Liver (tissue), 8 donors: ENCODE measurements at regions not wholly inside any gene's neighbourhood (a gene's known extent, or its start where the extent isn't known, plus 50 kb on each side); places are given as distances from the start of the nearest gene placed in this dataset.

Experiments used
- DNase-seq: peaks from one replicate; pipeline ENCODE4 v3.0.0-alpha.2; 2017; ENCODE audit warnings: low spot score
- H3K27ac ChIP-seq, 2 donors: one replicate each; pipeline ENCODE4 v1.7.0; 2013; ENCODE audit warnings: inconsistent platforms in 2 of 2, low read length in 2 of 2, control low read depth in 1 of 2, low read depth in 1 of 2, mild to moderate bottlenecking in 1 of 2
- H3K27me3 ChIP-seq, 4 donors: one replicate each; pipeline versions ENCODE4 v1.6.1 to v1.7.0; 2013; ENCODE audit warnings: low read length in 3 of 4, inconsistent platforms in 1 of 4, mild to moderate bottlenecking in 1 of 4, moderate library complexity in 1 of 4; ENCODE audit not compliant: control insufficient read depth in 4 of 4, insufficient read depth in 4 of 4
- H3K36me3 ChIP-seq, 4 donors: one replicate each; pipeline versions ENCODE4 v1.6.1 to v1.7.0; 2013; ENCODE audit warnings: low read length in 3 of 4, mild to moderate bottlenecking in 3 of 4, low read depth in 1 of 4, moderate library complexity in 1 of 4; ENCODE audit not compliant: control insufficient read depth in 4 of 4, insufficient read depth in 3 of 4
- H3K4me1 ChIP-seq, 4 donors: one replicate each; pipeline versions ENCODE4 v1.6.1 to v1.7.0; 2013; ENCODE audit warnings: low read length in 3 of 4, mild to moderate bottlenecking in 3 of 4, moderate library complexity in 1 of 4; ENCODE audit not compliant: control insufficient read depth in 4 of 4, insufficient read depth in 4 of 4
- H3K4me3 ChIP-seq, 3 donors: one replicate each; pipeline versions ENCODE4 v1.6.1 to v1.7.0; 2013; ENCODE audit warnings: low read length in 3 of 3, control low read depth in 1 of 3, low read depth in 1 of 3, mild to moderate bottlenecking in 1 of 3
- H3K9ac ChIP-seq, 2 donors: one replicate each; pipeline ENCODE4 v1.7.0; 2013; ENCODE audit warnings: low read length in 2 of 2, mild to moderate bottlenecking in 2 of 2, moderate library complexity in 2 of 2, control low read depth in 1 of 2, low read depth in 1 of 2
- H3K9me3 ChIP-seq, 4 donors: one replicate each; pipeline versions ENCODE4 v1.6.1 to v1.7.0; 2013; ENCODE audit warnings: low read length in 3 of 4; ENCODE audit not compliant: control insufficient read depth in 4 of 4
- CTCF ChIP-seq: fragments of 150-350 bp; IDR thresholded peaks from 2 replicates; pipeline ENCODE4 v1.5.1; 2017; ENCODE audit warnings: improper control_type of control experiment, low read depth, low read length; ENCODE audit not compliant: missing input control
- EGR1 ChIP-seq, 2 donors: IDR thresholded peaks; 2 replicates each; pipeline ENCODE4 v1.6.1; 2016 to 2018; ENCODE audit warnings: antibody characterized with exemption in 2 of 2, low read depth in 2 of 2
- FOXA1 ChIP-seq: IDR thresholded peaks from 2 replicates; pipeline ENCODE4 v1.6.1; 2016; ENCODE audit warnings: antibody characterized with exemption
- FOXA2 ChIP-seq: IDR thresholded peaks from 2 replicates; pipeline ENCODE4 v1.6.1; 2016; ENCODE audit warnings: antibody characterized with exemption
- HNF4A ChIP-seq, 2 donors: conservative IDR thresholded peaks; 2 replicates each; pipeline ENCODE4 v1.6.1; 2016; ENCODE audit warnings: antibody characterized with exemption in 2 of 2, mild to moderate bottlenecking in 2 of 2
- HNF4G ChIP-seq: IDR thresholded peaks from 2 replicates; pipeline ENCODE4 v1.6.1; 2016; ENCODE audit warnings: antibody characterized with exemption
- JUND ChIP-seq, 2 donors: IDR thresholded peaks; 2 replicates each; pipeline ENCODE4 v1.6.1; 2016; ENCODE audit warnings: antibody characterized with exemption in 2 of 2
- NR2F2 ChIP-seq: IDR thresholded peaks from 2 replicates; pipeline ENCODE4 v1.6.1; 2016; ENCODE audit warnings: antibody characterized with exemption
- RAD21 ChIP-seq, 2 donors: IDR thresholded peaks; 2 replicates each; pipeline ENCODE4 v1.6.1; 2016; ENCODE audit warnings: antibody characterized with exemption in 2 of 2, mild to moderate bottlenecking in 2 of 2
- REST ChIP-seq: IDR thresholded peaks from 2 replicates; pipeline ENCODE4 v1.6.1; 2016; ENCODE audit warnings: antibody characterized with exemption, mild to moderate bottlenecking
- RXRA ChIP-seq, 2 donors: IDR thresholded peaks; 2 replicates each; pipeline ENCODE4 v1.6.1; 2017 to 2018; ENCODE audit warnings: antibody characterized with exemption in 2 of 2, mild to moderate bottlenecking in 1 of 2
- SP1 ChIP-seq: IDR thresholded peaks from 2 replicates; pipeline ENCODE4 v1.6.1; 2018; ENCODE audit warnings: antibody characterized with exemption, mild to moderate bottlenecking
- TAF1 ChIP-seq: conservative IDR thresholded peaks from 2 replicates; pipeline ENCODE4 v1.6.1; 2016; ENCODE audit warnings: antibody characterized with exemption, mild to moderate bottlenecking
- YY1 ChIP-seq: IDR thresholded peaks from 2 replicates; pipeline ENCODE4 v1.6.1; 2016; ENCODE audit warnings: antibody characterized with exemption, mild to moderate bottlenecking
- WGBS: extraction: QIAGEN DNeasy Blood & Tissue Kit; methylation state at CpG from one replicate; pipeline ENCODE4 v1.1.7; 2013; 5-methylcytosine and 5-hydroxymethylcytosine counted together
- TF ChIP-seq, protein P1 (sequence below): IDR thresholded peaks from 2 replicates; pipeline ENCODE4 v1.6.1; 2016; ENCODE audit warnings: antibody characterized with exemption
- TF ChIP-seq, protein P2 (sequence below): IDR thresholded peaks from 2 replicates; pipeline ENCODE4 v1.6.1; 2016; ENCODE audit warnings: antibody characterized with exemption
- donor health status: healthy.
- donor health status: healthy.
- donor health status: healthy.
- donor health status: healthy.
- donor health status: healthy.

DNA sequence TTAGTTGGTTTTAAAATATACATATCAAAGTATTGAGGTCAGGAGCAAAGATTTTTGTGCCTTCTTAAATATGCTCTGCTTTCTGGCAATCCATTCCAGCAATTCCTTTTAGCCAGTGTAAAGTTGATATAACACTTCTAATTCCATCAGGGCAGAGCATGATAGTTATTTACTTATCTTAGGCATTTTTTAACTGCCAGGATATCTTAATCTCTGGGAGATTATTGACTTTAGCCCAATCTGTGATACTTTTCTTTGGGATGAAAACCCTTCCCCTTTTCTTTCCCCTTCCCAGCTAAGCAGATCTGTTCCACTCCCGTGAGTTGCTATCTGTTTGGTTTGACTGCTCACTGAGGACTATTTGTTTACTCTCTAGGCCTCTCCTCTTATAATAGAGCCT, 168.7 kb upstream of the RSPO3 start:
- Histone ChIP-seq H3K4me1 (no peaks in the 10 kb centered on the region), H3K27me3 (peaks cover 0 to 3% (median under 1%) of the 10 kb centered on the region in 4 donors), H3K4me3 (no peak overlapping the region), H3K9me3 (no peaks in the 10 kb centered on the region), H3K9ac (no peak overlapping the region), H3K27ac (no peak overlapping the region), H3K36me3 (no peaks in the 10 kb centered on the region)
- no peak for DNase-seq
- WGBS: 24% methylated on average over 1 of the region's 1 CpG
- TF ChIP-seq, protein P1, sequence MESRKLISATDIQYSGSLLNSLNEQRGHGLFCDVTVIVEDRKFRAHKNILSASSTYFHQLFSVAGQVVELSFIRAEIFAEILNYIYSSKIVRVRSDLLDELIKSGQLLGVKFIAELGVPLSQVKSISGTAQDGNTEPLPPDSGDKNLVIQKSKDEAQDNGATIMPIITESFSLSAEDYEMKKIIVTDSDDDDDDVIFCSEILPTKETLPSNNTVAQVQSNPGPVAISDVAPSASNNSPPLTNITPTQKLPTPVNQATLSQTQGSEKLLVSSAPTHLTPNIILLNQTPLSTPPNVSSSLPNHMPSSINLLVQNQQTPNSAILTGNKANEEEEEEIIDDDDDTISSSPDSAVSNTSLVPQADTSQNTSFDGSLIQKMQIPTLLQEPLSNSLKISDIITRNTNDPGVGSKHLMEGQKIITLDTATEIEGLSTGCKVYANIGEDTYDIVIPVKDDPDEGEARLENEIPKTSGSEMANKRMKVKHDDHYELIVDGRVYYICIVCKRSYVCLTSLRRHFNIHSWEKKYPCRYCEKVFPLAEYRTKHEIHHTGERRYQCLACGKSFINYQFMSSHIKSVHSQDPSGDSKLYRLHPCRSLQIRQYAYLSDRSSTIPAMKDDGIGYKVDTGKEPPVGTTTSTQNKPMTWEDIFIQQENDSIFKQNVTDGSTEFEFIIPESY: no peak
- TF ChIP-seq FOXA1 (no peak), NR2F2 (no peak), JUND (IDR thresholded peaks at IDR 0.05) (no peak), YY1 (no peak), RAD21 (IDR thresholded peaks at IDR 0.05) (no peak), FOXA2 (no peak), RXRA (IDR thresholded peaks at IDR 0.05) (no peak)
- TF ChIP-seq, protein P2, sequence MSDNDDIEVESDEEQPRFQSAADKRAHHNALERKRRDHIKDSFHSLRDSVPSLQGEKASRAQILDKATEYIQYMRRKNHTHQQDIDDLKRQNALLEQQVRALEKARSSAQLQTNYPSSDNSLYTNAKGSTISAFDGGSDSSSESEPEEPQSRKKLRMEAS: no peak

GRCh38 chr6:126955621-126956020, 162.8 kb upstream of the RSPO3 start:
- Histone ChIP-seq H3K4me3 (no peak overlapping the region), H3K27ac (no peak overlapping the region), H3K9ac (no peak overlapping the region), H3K4me1 (no peaks in the 10 kb centered on the region), H3K9me3 (no peaks in the 10 kb centered on the region), H3K27me3 (peaks cover 0 to 6% (median 2%) of the 10 kb centered on the region in 4 donors), H3K36me3 (no peaks in the 10 kb centered on the region)
- WGBS: 97% methylated on average over 1 of the region's 1 CpG
- TF ChIP-seq HNF4A (conservative IDR thresholded peaks at IDR 0.05) (no peak), NR2F2 (no peak), SP1 (no peak), FOXA2 (no peak), RXRA (IDR thresholded peaks at IDR 0.05) (no peak), JUND (IDR thresholded peaks at IDR 0.05) (no peak)
- TF ChIP-seq, protein P2: no peak
- no peak for DNase-seq

GRCh38 chr6:126957721-126958120, 160.8 kb upstream of the RSPO3 start:
- no peaks in the 10 kb centered on the region for H3K9me3 ChIP-seq
- 89% methylated on average over 3 of the region's 3 CpGs for WGBS
- no peaks in the 10 kb centered on the region for H3K4me1 ChIP-seq
- H3K36me3 ChIP-seq: no peaks in the 10 kb centered on the region
- H3K27ac ChIP-seq: no peak overlapping the region
- H3K4me3 ChIP-seq: no peak overlapping the region
- H3K9ac ChIP-seq: no peak overlapping the region
- peaks cover 0 to 9% (median 2%) of the 10 kb centered on the region in 4 donors for H3K27me3 ChIP-seq
- no peak for DNase-seq
- TF ChIP-seq TAF1 (no peak), YY1 (no peak), JUND (IDR thresholded peaks at IDR 0.05) (no peak)

- peaks cover 0 to 6% (median 2%) of the 10 kb centered on the region in 4 donors for H3K27me3 ChIP-seq
- H3K9me3 ChIP-seq: no peaks in the 10 kb centered on the region
- DNase-seq: no peak
- H3K4me1 ChIP-seq: no peaks in the 10 kb centered on the region
- no peaks in the 10 kb centered on the region for H3K36me3 ChIP-seq
- WGBS: 59% methylated on average over 1 of the region's 1 CpG
- no peak overlapping the region for H3K27ac ChIP-seq
- H3K4me3 ChIP-seq: no peak overlapping the region
- H3K9ac ChIP-seq: no peak overlapping the region
- TF ChIP-seq HNF4A (conservative IDR thresholded peaks at IDR 0.05) (no peak), JUND (IDR thresholded peaks at IDR 0.05) (no peak), EGR1 (IDR thresholded peaks at IDR 0.05; ENCODE audit: low read depth in 2 of 2) (no peak), HNF4G (no peak), SP1 (no peak), TAF1 (no peak), NR2F2 (no peak), CTCF (no peak), REST (no peak), YY1 (no peak)
Observed at GRCh38 chr6:126959765-126960164, 158.7 kb upstream of the RSPO3 start.
